ENCODE measurements at regions not wholly inside any gene's neighbourhood (a gene's known extent, or its start where the extent isn't known, plus 50 kb on each side); places are given as distances from the start of the nearest gene placed in this dataset.
"Not testable (repeated sequence)": the region's sequence is repeated elsewhere in the genome, so short reads cannot be mapped to it uniquely, and the experiment has no call there.

- no peak for DNase-seq
- Histone ChIP-seq H3K27ac (no peak overlapping the region), H3K36me3 (replicated peaks) (no peaks in the 10 kb centered on the region), H3K27me3 (replicated peaks) (no peaks in the 10 kb centered on the region), H3K4me3 (ENCODE audit: low read depth, low read length) (no peak overlapping the region)
- in situ Hi-C loops (cut with HindIII; ENCODE audit: low pct_ligation_motif_present, low sequenced_read_pairs), result no loop called here
- TF ChIP-seq CTCF (IDR thresholded peaks at IDR 0.05; ENCODE audit: low read depth, low read length, missing control alignments), result no peak
These were observed 101.6 kb downstream of the BRMS1L start for GRCh38 chr14:35927727-35928126.

GRCh38 chr14:35925319-35925718 is 99.2 kb downstream of the BRMS1L start:
- H3K36me3 ChIP-seq (replicated peaks), result no peaks in the 10 kb centered on the region
- no peaks in the 10 kb centered on the region for H3K27me3 ChIP-seq (replicated peaks)
- in situ Hi-C loops (cut with HindIII; ENCODE audit: low pct_ligation_motif_present, low sequenced_read_pairs), result no loop called here
- H3K4me3 ChIP-seq (ENCODE audit: low read depth, low read length), result no peak overlapping the region
- no peak for TF ChIP-seq CTCF (IDR thresholded peaks at IDR 0.05; ENCODE audit: low read depth, low read length, missing control alignments)
- H3K27ac ChIP-seq, result no peak overlapping the region
- no peak for DNase-seq

- H3K36me3 ChIP-seq (replicated peaks); in situ Hi-C loops (cut with HindIII; ENCODE audit: low pct_ligation_motif_present, low sequenced_read_pairs); DNase-seq; H3K27me3 ChIP-seq (replicated peaks); H3K27ac ChIP-seq; H3K4me3 ChIP-seq (ENCODE audit: low read depth, low read length): not testable (repeated sequence)
These were observed 96.5 kb downstream of the BRMS1L start for GRCh38 chr14:35922590-35922989.

DNA sequence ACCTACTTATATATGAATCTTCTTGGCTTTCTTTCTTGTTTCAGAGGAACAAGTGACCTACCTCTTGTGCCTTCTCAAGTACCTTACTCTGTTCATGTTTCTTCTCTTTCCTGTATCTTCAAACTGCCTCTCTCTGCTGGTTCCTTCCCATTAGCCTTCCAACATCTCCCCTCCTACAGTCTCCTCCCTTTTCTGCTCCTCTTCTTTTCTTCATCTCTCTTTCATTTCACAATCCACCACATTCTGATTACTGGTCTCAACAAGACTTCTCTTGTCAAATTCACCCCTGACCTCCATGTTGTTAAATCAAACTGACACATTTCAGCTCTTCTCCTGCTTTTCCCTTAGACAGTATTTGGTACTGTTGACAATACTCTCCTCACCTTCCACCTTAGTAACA is 95.6 kb downstream of the BRMS1L start:
- TF ChIP-seq CTCF (IDR thresholded peaks at IDR 0.05; ENCODE audit: low read depth, low read length, missing control alignments), result no peak
- H3K4me3 ChIP-seq (ENCODE audit: low read depth, low read length), result no peak overlapping the region
- in situ Hi-C loops (cut with HindIII; ENCODE audit: low pct_ligation_motif_present, low sequenced_read_pairs), result no loop called here
- no peaks in the 10 kb centered on the region for H3K27me3 ChIP-seq (replicated peaks)
- DNase-seq, result no peak
- H3K36me3 ChIP-seq (replicated peaks), result no peaks in the 10 kb centered on the region
- no peak overlapping the region for H3K27ac ChIP-seq

Data from brain microvascular endothelial cell (primary cell).